ENCODE measurements at regions not wholly inside any gene's neighbourhood (a gene's known extent, or its start where the extent isn't known, plus 50 kb on each side); places are given as distances from the start of the nearest gene placed in this dataset.

- TF ChIP-seq CTCF (IDR thresholded peaks at IDR 0.05) (no peak), POLR2A (IDR thresholded peaks at IDR 0.05) (no peak), EP300 (IDR thresholded peaks at IDR 0.05) (no peak)
Measured at GRCh38 chr12:75759196-75759595, 247.8 kb upstream of the KRR1 start.
